BLaER1 treated with 17β-estradiol and CSF1 and Interleukin-3, amounts not matched to agents 10 nM and 100 nM (cell line): ENCODE measurements at regions not wholly inside any gene's neighbourhood (a gene's known extent, or its start where the extent isn't known, plus 50 kb on each side); places are given as distances from the start of the nearest gene placed in this dataset.
A peak's percentile ranks its signal among the peaks of the same experiment; 100 is the strongest.

Source experiments
- H3K27ac ChIP-seq, 11 experiments: shearing (Covaris generic); formaldehyde crosslinking; 2 replicates each; pipeline ENCODE4 v1.8.1; 2022
- H3K27me3 ChIP-seq, 11 experiments: shearing (Covaris generic); formaldehyde crosslinking; 2 replicates each; pipeline ENCODE4 v1.8.1; 2022
- H3K36me3 ChIP-seq, 11 experiments: shearing (Covaris generic); formaldehyde crosslinking; 2 replicates each; pipeline ENCODE4 v1.8.1; 2022
- H3K4me1 ChIP-seq, 10 experiments: shearing (Covaris generic); formaldehyde crosslinking; 2 replicates each; pipeline ENCODE4 v1.8.1; 2022
- H3K4me2 ChIP-seq, 11 experiments: shearing (Covaris generic); formaldehyde crosslinking; 2 replicates each; pipeline ENCODE4 v1.8.1; 2022
- H3K4me3 ChIP-seq, 10 experiments: shearing (Covaris generic); formaldehyde crosslinking; 2 replicates each; pipeline ENCODE4 v1.8.1; 2022
- H3K9ac ChIP-seq, 11 experiments: shearing (Covaris generic); formaldehyde crosslinking; 2 replicates each; pipeline ENCODE4 v1.8.1; 2022
- H3K9me3 ChIP-seq, 11 experiments: shearing (Covaris generic); formaldehyde crosslinking; replicated peaks in 1 of 11; 2 replicates each; pipeline ENCODE4 v1.8.1; 2022
- H4K20me1 ChIP-seq, 11 experiments: shearing (Covaris generic); formaldehyde crosslinking; 2 replicates each; pipeline ENCODE4 v1.8.1; 2022
- Cebpa-rat ChIP-seq, 11 experiments: shearing (Covaris generic); IDR thresholded peaks; 2 replicates each; pipeline ENCODE4 v1.8.1; 2022

DNA sequence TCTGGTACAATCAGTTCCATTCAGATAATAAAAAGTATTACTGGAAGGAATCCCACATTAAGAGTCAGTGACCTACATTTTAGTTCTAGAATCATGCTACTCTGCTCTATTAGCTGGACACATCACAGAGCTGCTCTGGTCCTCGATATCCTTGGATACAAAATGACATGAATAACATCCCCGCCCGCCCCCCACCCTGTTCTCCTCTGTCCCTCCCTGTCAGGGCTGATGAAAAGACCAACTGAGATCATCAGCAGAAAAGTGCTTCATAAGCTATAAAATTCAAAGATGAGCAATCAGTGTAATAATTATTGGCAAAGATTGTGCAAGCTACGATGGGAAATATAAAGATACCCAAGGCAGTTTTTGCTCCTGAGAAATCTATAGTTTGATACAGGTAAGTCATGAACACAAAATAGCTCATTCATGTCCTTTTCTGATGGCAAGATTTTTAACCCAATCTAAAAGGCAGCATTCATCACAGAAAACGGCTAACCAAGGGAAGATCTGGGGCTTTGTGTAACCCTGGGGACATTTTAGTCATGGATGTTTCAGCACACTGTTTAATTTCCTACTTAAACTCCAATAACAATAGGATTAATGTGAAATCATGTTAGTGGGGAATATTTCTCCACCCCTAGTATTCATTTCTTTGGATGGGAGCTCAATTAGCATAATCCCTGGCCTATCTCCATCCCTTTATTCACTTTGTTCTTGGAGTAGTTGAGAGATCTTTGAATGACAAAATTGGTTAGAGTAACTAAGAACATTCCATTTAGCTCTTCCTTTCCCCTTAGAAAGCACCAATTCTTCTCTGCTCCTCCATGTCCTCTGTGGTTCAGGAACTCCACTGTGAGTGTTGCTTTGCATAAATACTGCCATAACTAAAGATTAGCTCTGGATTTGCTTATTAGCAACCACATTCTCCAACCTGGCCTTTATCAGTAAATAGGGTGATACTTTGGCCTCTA, 459.4 kb upstream of the GRIA1 start:
- Histone ChIP-seq H3K27ac (no peak overlapping the region), H3K27me3 (no peaks in the 10 kb centered on the region), H3K4me3 (no peak overlapping the region), H4K20me1 (no peaks in the 10 kb centered on the region), H3K9ac (no peak overlapping the region), H3K9me3 (peaks cover 0 to 8% (median 0%) of the 10 kb centered on the region in 11 experiments; a peak in 2 of 22 replicates), H3K4me2 (no peak overlapping the region), H3K4me1 (no peaks in the 10 kb centered on the region), H3K36me3 (no peaks in the 10 kb centered on the region)
- TF ChIP-seq Cebpa-rat (IDR thresholded peaks at IDR 0.05), result no peak

DNA sequence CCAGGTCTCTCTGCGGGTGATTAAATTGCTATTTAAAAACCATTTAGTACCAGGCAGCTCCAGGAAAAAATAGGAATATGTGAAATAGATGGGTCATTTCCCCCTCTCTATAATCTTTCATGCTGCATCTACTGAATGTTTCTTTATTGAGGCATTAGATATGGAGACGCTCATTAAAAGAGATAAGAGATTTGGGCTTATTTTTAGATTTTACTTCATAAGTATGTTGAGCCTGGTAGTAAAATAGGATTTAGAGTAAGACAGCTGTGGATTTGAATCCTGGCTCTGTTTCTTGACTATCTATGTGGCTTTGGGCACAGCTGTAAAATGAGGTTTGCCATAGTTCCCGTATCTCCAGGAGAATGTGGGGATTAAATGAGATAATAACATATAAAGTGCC, 451.0 kb upstream of the GRIA1 start:
- H3K9ac ChIP-seq, result no peak overlapping the region
- no peaks in the 10 kb centered on the region for H3K4me1 ChIP-seq
- no peaks in the 10 kb centered on the region for H3K36me3 ChIP-seq
- H3K9me3 ChIP-seq, result no peaks in the 10 kb centered on the region; a peak in 1 of 22 replicates
- no peak overlapping the region for H3K27ac ChIP-seq
- no peak overlapping the region for H3K4me3 ChIP-seq
- no peaks in the 10 kb centered on the region for H3K27me3 ChIP-seq
- H4K20me1 ChIP-seq, result no peaks in the 10 kb centered on the region
- TF ChIP-seq Cebpa-rat (IDR thresholded peaks at IDR 0.05), result no peak
- H3K4me2 ChIP-seq, result no peak overlapping the region

DNA sequence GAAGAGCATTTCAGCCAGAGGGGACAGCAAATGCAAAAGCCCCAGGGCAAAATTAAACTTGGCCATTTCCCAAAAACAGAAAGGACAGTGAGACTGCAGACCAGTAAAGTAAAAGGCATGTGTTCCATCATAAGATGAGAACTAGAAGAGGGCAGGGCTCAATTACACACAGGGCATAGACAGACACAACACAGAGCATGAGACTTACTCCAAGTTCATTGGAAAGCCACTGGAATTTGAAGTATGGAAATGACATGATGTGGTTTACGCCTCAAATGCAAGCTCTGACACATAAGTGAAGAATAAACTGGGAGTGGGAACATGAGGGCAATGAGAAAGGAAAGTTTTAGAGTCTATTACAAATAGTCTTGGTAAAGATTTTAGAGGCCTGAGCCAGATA, 446.6 kb upstream of the GRIA1 start:
- H3K9ac ChIP-seq, result no peak overlapping the region

DNA sequence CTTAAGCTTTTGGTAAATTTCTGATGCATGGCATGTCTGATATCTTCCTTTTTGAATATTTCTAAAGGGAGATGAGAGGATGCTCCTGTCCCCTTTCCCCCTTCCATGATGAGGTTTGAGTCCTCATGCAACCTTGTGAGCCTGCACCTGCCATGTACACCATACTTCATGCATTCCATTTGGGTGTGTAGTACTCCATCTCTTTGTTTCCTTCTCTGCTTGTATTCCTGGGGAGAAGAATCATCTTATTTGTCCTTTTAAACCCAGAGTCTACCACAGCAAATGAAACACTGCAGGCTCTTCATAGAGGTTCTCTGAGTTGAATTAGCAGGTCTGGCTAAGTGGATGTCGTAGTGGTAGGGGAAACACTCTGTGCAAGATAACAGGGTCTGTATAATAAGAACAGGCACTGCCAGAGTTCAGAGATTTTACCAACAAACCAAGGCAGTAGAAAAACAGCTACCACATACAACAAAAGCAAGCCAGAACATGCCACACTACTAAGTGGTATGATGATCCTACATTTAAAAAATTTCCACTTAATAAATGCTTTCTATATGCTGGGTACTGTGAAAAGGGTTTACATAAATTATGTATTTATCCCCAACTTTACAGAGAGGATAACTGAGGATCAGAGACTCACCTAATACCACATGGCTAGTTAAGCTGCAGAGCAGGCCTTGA, 439.8 kb upstream of the GRIA1 start:
- Histone ChIP-seq H3K9ac (no peak overlapping the region), H3K27me3 (no peaks in the 10 kb centered on the region), H3K9me3 (0 out of 22 replicates have a peak, but pooled peaks cover 0 to 3% (median 0%) of the 10 kb centered on the region in 11 experiments), H3K4me2 (no peak overlapping the region), H3K4me1 (no peaks in the 10 kb centered on the region), H3K36me3 (no peaks in the 10 kb centered on the region), H3K4me3 (no peak overlapping the region), H3K27ac (no peak overlapping the region), H4K20me1 (no peaks in the 10 kb centered on the region)
- no peak for TF ChIP-seq Cebpa-rat (IDR thresholded peaks at IDR 0.05)

More for the DNA sequence above, 446.6 kb upstream of the GRIA1 start:
- H4K20me1 ChIP-seq, result no peaks in the 10 kb centered on the region
- H3K4me1 ChIP-seq, result no peaks in the 10 kb centered on the region
- peaks cover 0 to 3% (median 0%) of the 10 kb centered on the region in 11 experiments; a peak in 1 of 22 replicates for H3K9me3 ChIP-seq
- H3K27me3 ChIP-seq, result no peaks in the 10 kb centered on the region
- no peak overlapping the region for H3K4me3 ChIP-seq
- H3K27ac ChIP-seq, result no peak overlapping the region
- TF ChIP-seq Cebpa-rat (IDR thresholded peaks at IDR 0.05), result no peak
- H3K4me2 ChIP-seq, result no peak overlapping the region
- H3K36me3 ChIP-seq, result no peaks in the 10 kb centered on the region

DNA sequence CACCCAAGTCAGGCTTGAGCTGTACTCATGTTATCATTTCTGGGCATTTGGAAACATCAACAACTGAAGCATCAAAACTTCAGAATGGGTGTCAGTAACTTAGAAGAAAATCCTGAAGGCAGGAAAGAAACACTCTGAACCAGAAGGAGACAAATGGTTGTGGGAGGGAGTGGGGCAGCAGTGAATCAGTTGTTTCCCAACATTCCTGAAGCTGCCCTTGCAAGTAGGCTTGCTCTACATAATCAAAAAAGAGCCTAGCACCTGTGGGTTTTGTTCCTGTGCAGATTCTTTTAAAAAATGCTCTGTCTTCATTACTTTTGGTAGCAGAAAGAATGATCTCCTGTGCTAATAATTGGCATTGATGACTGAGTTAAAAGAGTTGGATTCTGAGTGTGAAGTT, 424.2 kb upstream of the GRIA1 start:
- no peak overlapping the region for H3K27ac ChIP-seq
- TF ChIP-seq Cebpa-rat (IDR thresholded peaks at IDR 0.05), result no peak
- H3K4me3 ChIP-seq, result no peak overlapping the region
- no peaks in the 10 kb centered on the region for H3K4me1 ChIP-seq
- H3K4me2 ChIP-seq, result no peak overlapping the region
- H4K20me1 ChIP-seq, result no peaks in the 10 kb centered on the region
- no peaks in the 10 kb centered on the region for H3K27me3 ChIP-seq
- H3K36me3 ChIP-seq, result no peaks in the 10 kb centered on the region
- no peak overlapping the region for H3K9ac ChIP-seq
- no peaks in the 10 kb centered on the region for H3K9me3 ChIP-seq

DNA sequence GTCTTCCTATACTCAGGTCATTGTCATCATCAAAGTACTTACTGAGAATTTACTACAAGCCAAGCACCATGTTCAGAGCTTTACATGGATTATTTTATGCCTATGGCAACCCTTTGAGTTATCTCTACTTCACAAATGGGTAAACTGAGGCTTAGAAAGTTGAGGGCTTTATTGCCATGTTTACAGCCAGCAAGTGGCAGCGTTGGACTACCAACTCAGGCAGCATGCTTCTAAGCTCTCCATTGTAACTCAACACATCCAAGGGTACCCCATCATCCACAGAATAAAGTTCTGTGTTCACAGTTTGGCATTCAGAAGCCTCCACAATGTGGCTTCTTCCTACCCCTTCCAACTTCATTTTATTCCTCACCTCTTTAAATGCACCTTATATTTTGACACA, 422.6 kb upstream of the GRIA1 start:
- Histone ChIP-seq H3K4me3 (no peak overlapping the region), H3K9me3 (no peaks in the 10 kb centered on the region), H4K20me1 (no peaks in the 10 kb centered on the region), H3K4me2 (no peak overlapping the region), H3K9ac (no peak overlapping the region), H3K36me3 (no peaks in the 10 kb centered on the region), H3K27ac (no peak overlapping the region), H3K27me3 (no peaks in the 10 kb centered on the region), H3K4me1 (no peaks in the 10 kb centered on the region)
- no peak for TF ChIP-seq Cebpa-rat (IDR thresholded peaks at IDR 0.05)

DNA sequence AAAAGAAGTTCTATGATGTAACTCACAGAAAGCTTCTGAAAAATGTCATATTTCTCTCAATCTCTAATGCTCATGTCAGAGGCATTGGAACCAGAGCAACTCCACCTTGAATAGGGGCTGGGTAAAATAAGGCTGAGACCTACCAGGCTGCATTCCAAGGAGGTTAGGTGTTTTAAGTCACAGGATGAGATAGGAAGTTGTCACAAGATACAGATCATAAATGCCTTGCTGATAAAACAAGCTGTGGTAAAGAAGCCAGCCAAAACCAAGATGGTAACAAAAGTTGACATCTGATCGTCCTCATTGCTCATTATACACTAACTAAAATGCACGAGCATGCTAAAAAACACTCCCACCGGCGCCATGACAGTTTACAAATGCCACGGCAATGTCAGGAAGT, 411.1 kb upstream of the GRIA1 start:
- no peaks in the 10 kb centered on the region for H4K20me1 ChIP-seq
- H3K27ac ChIP-seq, result no peak overlapping the region
- no peak overlapping the region for H3K9ac ChIP-seq
- no peak overlapping the region for H3K4me2 ChIP-seq
- TF ChIP-seq Cebpa-rat (IDR thresholded peaks at IDR 0.05), result no peak
- H3K4me3 ChIP-seq, result no peak overlapping the region
- peaks cover 0 to 7% (median 0%) of the 10 kb centered on the region in 11 experiments; a peak in 4 of 22 replicates for H3K9me3 ChIP-seq
- H3K27me3 ChIP-seq, result no peaks in the 10 kb centered on the region
- no peaks in the 10 kb centered on the region for H3K36me3 ChIP-seq
- H3K4me1 ChIP-seq, result no peaks in the 10 kb centered on the region

DNA sequence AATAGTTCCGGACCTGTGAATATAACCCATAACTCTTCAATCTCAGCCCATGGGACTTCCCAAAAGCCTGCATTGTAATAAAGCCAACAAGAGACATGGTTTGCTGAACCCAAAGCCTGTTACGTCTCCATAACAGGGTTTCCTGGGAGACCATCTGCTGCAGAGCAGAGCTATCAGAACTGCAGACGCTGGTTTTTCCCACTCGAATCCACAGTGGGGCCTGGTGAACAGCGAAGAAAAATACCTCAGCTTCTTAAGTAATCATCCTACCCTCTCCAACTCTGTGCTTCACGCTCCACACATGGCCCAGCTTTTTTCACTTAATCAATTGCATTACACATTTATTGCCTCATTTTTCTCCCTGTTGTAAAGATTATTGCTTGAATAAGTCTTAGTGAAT, 409.5 kb upstream of the GRIA1 start:
- no peaks in the 10 kb centered on the region for H3K4me1 ChIP-seq
- H3K4me3 ChIP-seq, result no peak overlapping the region
- no peaks in the 10 kb centered on the region for H3K27me3 ChIP-seq
- no peak overlapping the region for H3K27ac ChIP-seq
- no peaks in the 10 kb centered on the region for H3K36me3 ChIP-seq
- no peak overlapping the region for H3K4me2 ChIP-seq
- TF ChIP-seq Cebpa-rat (IDR thresholded peaks at IDR 0.05), result no peak
- peaks cover 0 to 7% (median 0%) of the 10 kb centered on the region in 11 experiments; a peak in 4 of 22 replicates for H3K9me3 ChIP-seq
- no peaks in the 10 kb centered on the region for H4K20me1 ChIP-seq
- H3K9ac ChIP-seq, result no peak overlapping the region

DNA sequence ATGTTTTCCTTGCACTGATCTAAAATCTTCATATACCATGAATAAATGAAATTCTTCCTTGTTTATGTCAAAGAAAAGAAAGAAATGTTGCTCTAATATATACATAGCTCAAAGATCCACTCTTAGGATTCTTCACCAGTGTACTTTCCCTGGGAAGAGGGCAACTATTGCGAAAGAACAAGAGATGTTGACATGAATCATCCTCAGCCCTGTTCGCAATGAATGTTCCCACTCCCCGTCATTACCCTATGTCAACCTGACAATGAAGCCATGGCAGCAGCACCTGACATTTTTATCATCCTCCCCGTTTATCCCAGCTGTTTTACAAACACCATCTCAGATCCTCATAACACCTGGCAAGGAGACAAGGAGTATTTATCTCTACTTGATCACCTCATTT, 409.1 kb upstream of the GRIA1 start:
- no peaks in the 10 kb centered on the region for H4K20me1 ChIP-seq
- H3K36me3 ChIP-seq, result no peaks in the 10 kb centered on the region
- H3K27ac ChIP-seq, result no peak overlapping the region
- H3K4me3 ChIP-seq, result no peak overlapping the region
- 0 out of 20 replicates have a peak, but pooled peaks cover 0 to under 1% (median 0%) of the 10 kb centered on the region in 10 experiments for H3K4me1 ChIP-seq
- H3K9me3 ChIP-seq, result peaks cover 0 to 7% (median 0%) of the 10 kb centered on the region in 11 experiments; a peak in 4 of 22 replicates
- H3K27me3 ChIP-seq, result no peaks in the 10 kb centered on the region
- H3K4me2 ChIP-seq, result no peak overlapping the region
- H3K9ac ChIP-seq, result no peak overlapping the region
- TF ChIP-seq Cebpa-rat (IDR thresholded peaks at IDR 0.05), result peak in 4 of 11 experiments; percentile 9 to 43 (median 36); a peak in 2 of 22 replicates
